Common myeloid progenitor, CD34-positive (primary cell): ENCODE measurements at regions not wholly inside any gene's neighbourhood (a gene's known extent, or its start where the extent isn't known, plus 50 kb on each side); places are given as distances from the start of the nearest gene placed in this dataset.

Experiments used
- CTCF ChIA-PET: fragments of 350-600 bp; sonication (Branson Sonifier 250); formaldehyde crosslinking; loops from one replicate; lab custom pipeline; 2021; ENCODE audit warnings: antibody characterized with exemption; lab: Charles Lee
- POLR2A ChIA-PET: fragments of 350-600 bp; sonication (Branson Sonifier 250); formaldehyde crosslinking; loops from one replicate; lab custom pipeline; 2021; ENCODE audit warnings: antibody characterized with exemption; lab: Charles Lee
- DNase-seq, 3 donors: peaks; one replicate each; pipeline versions ENCODE4 v3.0.0 to v3.0.0-alpha.2; 2013
- H3K27ac ChIP-seq, 2 experiments: 1 replicate in 1 of 2; 2 replicates in 1 of 2; pipeline ENCODE4 v1.7.0; 2013; ENCODE audit warnings: inconsistent platforms in 2 of 2, low read length in 2 of 2, mild to moderate bottlenecking in 2 of 2, low read depth in 1 of 2, moderate library complexity in 1 of 2; ENCODE audit not compliant: severe bottlenecking in 2 of 2, insufficient read depth in 1 of 2, poor library complexity in 1 of 2
- H3K27me3 ChIP-seq, 5 experiments: replicated peaks in 2 of 5; 1 replicate in 3 of 5; 2 replicates in 2 of 5; pipeline versions ENCODE4 v1.6.1 to v1.7.0; 2013; ENCODE audit warnings: low read length in 4 of 5, mild to moderate bottlenecking in 2 of 5, moderate library complexity in 2 of 5, inconsistent platforms in 1 of 5; ENCODE audit not compliant: insufficient read depth in 5 of 5, control insufficient read depth in 4 of 5
- H3K36me3 ChIP-seq, 4 experiments: 1 replicate in 2 of 4; 2 replicates in 2 of 4; pipeline versions ENCODE4 v1.6.1 to v1.7.0; 2013; ENCODE audit warnings: low read length in 3 of 4, control low read depth in 1 of 4, mild to moderate bottlenecking in 1 of 4; ENCODE audit not compliant: control insufficient read depth in 4 of 4, insufficient read depth in 4 of 4
- H3K4me1 ChIP-seq, 4 experiments: 1 replicate in 3 of 4; 2 replicates in 1 of 4; pipeline versions ENCODE4 v1.6.1 to v1.7.1; 2013; ENCODE audit warnings: low read length in 3 of 4, mild to moderate bottlenecking in 3 of 4, control low read depth in 1 of 4, inconsistent platforms in 1 of 4, moderate library complexity in 1 of 4; ENCODE audit not compliant: control insufficient read depth in 4 of 4, insufficient read depth in 4 of 4; ENCODE audit errors: control extremely low read depth in 1 of 4
- H3K4me3 ChIP-seq, 7 experiments: 1 replicate in 4 of 7; 2 replicates in 3 of 7; pipeline versions ENCODE4 v1.5.1 to v1.7.0; 2013; ENCODE audit warnings: mild to moderate bottlenecking in 7 of 7, low read length in 6 of 7, moderate library complexity in 6 of 7, inconsistent platforms in 2 of 7, low read depth in 2 of 7, control low read depth in 1 of 7; ENCODE audit not compliant: insufficient read depth in 4 of 7, control insufficient read depth in 1 of 7; ENCODE audit errors: extremely low read depth in 1 of 7
- H3K9me3 ChIP-seq, 5 experiments: 1 replicate in 4 of 5; 2 replicates in 1 of 5; pipeline versions ENCODE4 v1.6.1 to v1.7.1; 2013; ENCODE audit warnings: low read length in 4 of 5, mild to moderate bottlenecking in 2 of 5, inconsistent platforms in 1 of 5, low read depth in 1 of 5, moderate library complexity in 1 of 5; ENCODE audit not compliant: control insufficient read depth in 4 of 5, insufficient read depth in 2 of 5; ENCODE audit errors: control extremely low read depth in 1 of 5
- WGBS: methylation state at CpG from one replicate; pipeline ENCODE4 v1.1.5; 2013; ENCODE audit not compliant: insufficient coverage; 5-methylcytosine and 5-hydroxymethylcytosine counted together

DNA sequence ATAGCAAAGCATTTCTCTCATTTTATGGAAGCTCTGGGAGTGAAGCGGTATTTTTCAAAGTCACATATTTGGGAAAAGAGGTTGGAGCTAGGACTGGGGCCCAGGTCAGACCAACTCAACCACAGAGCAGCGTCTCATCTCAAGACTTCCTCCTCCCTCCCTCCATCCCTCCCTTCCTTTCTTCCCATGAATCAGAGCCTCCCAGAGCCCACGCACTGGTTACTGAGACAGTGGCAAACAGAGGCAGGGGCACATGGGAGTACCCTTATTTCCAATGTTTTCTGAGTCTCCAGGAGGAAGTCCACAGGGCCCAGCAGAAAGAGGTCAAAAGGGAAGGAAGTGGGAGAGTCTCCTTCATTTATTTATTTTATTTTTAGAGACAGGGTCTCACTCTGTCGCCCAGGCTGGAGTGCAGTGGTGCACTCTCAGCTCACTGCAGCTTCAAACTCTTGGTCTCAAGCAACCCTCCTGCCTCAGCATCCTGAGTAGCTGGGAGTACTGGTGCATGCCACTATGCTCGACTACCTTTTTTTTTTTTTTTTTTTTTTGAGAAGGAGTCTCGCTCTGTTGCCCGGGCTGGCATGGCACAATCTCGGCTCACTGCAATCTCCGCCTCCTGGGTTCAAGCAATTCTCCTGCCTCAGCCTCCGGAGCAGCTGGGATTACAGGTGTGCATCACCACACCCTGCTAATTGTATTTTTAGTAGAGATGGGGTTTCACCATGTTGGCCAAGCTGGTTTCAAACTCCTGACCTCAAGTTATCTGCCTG lies 52.5 kb upstream of the CDKN2AIPNL start:
- H3K4me1 ChIP-seq = peaks cover 0 to 50% (median 43%) of the 10 kb centered on the region in 4 experiments

DNA sequence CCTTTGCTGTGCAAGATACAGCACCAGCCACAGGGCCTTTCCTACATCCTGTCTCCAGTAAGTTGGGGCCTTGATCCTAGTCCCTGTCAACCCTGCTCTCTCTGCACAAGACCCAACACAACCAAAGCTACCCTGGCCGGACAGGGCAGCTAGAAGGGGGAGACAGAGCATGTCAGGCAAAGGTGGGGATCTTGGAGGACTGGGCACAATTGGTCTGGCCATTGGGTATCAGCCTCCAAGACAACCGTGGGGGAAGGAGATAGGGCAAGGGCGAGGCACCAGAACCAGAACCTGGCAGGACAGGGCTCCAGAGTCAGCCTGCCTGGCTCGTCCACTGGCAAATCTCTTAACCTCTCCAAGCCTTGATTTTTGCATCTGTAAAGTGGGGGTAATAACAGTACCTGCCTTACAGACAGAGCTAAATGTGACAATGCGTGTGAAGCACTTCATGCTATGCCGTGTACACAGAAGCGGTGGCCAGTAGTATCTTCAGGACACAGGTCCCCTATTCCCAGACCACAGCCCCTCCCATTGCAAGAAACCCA lies 51.6 kb upstream of the CDKN2AIPNL start:
- POLR2A ChIA-PET = no interaction called here
- 93% methylated on average over 6 of the region's 7 CpGs for WGBS
- CTCF ChIA-PET = interaction anchor here (1.0 to 3.5 kb wide), 8 partner anchors 11 to 64 kb away, joined by 4 to 18 read pairs (median 6); partner anchors contain the start of gene CDKN2AIPNL

More for the DNA sequence above, 52.5 kb upstream of the CDKN2AIPNL start:
- 61% methylated on average over 6 of the region's 10 CpGs for WGBS
- Histone ChIP-seq H3K4me3 (no peak overlapping the region), H3K27ac (no peak overlapping the region), H3K36me3 (no peaks in the 10 kb centered on the region), H3K27me3 (no peaks in the 10 kb centered on the region), H3K9me3 (no peaks in the 10 kb centered on the region)
- no peak for DNase-seq
- ChIA-PET CTCF (interaction anchor here (1.2 to 3.5 kb wide), 6 partner anchors 19 to 123 kb away, joined by 3 to 19 read pairs (median 4); no protein-coding TSS in a partner anchor), POLR2A (no interaction called here)

DNA sequence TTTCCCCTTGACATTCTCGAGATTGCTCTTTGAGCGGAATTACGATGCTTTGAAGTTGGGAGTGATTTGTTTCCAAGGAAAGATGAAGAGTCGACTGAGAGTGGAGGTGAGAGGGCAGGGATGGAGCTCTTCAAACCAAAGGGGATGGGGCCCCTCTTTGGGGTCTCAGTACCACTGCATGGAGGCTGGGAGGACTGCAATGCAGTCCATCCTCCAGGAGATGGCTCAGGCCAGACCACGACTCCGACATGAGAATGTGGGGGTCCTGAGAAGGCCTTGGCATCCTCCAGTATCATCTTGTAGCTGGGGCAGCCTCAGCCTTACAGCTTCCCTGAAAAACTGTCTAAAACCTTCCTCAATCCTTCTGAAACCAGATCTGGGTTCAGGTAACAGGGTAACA lies 51.1 kb upstream of the CDKN2AIPNL start:
- CTCF ChIA-PET = interaction anchor here (1.0 to 2.3 kb wide), 5 partner anchors 10 to 64 kb away, joined by 5 to 7 read pairs (median 6); partner anchors contain the start of gene CDKN2AIPNL
- Histone ChIP-seq H3K27ac (no peak overlapping the region), H3K4me1 (peaks cover 0 to 48% (median 43%) of the 10 kb centered on the region in 4 experiments), H3K27me3 (no peaks in the 10 kb centered on the region), H3K36me3 (no peaks in the 10 kb centered on the region), H3K4me3 (no peak overlapping the region), H3K9me3 (no peaks in the 10 kb centered on the region)
- WGBS = 86% methylated on average over 1 of the region's 6 CpGs
- DNase-seq = no peak
- POLR2A ChIA-PET = no interaction called here

More for the DNA sequence above, 51.6 kb upstream of the CDKN2AIPNL start:
- DNase-seq = no peak
- H3K4me1 ChIP-seq = peaks cover 0 to 50% (median 43%) of the 10 kb centered on the region in 4 experiments
- no peaks in the 10 kb centered on the region for H3K9me3 ChIP-seq
- H3K4me3 ChIP-seq = no peak overlapping the region
- no peaks in the 10 kb centered on the region for H3K36me3 ChIP-seq
- no peaks in the 10 kb centered on the region for H3K27me3 ChIP-seq
- H3K27ac ChIP-seq = no peak overlapping the region

DNA sequence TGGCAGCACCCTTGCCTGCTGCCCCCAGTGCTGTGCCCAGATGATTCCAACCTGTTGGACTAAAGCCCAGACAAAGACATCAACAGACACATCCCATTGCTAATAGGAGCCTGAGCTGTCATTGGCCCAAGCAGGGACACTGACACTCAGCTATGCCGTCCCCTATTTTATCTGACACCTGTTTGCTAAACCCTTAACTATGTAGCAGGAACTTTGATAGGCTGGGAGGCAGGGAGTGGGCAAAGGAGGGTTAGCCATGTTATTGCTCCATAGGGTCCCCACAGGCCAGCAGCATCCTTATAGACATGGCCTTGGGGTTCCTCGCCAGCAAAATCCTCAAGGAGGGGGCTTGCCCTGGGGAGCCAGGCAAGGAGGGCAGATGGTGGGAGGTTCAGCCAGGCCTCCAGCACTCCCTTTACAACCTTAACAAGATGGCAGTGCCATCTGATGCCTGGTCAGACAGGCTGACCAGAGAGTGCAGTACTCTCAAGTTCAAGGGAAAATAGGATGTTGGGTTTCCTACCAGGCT lies 50.4 kb upstream of the CDKN2AIPNL start:
- 100% methylated on average over 1 of the region's 2 CpGs for WGBS
- DNase-seq = no peak
- Histone ChIP-seq H3K27ac (no peak overlapping the region), H3K27me3 (no peaks in the 10 kb centered on the region), H3K4me1 (peaks cover 0 to 42% (median 40%) of the 10 kb centered on the region in 4 experiments), H3K36me3 (no peaks in the 10 kb centered on the region), H3K9me3 (no peaks in the 10 kb centered on the region), H3K4me3 (no peak overlapping the region)
- ChIA-PET POLR2A (no interaction called here), CTCF (interaction anchor here (1.3 to 2.3 kb wide), 3 partner anchors 10 to 65 kb away, joined by 5 to 7 read pairs (median 6); no protein-coding TSS in a partner anchor)
